ENCODE measurements at regions not wholly inside any gene's neighbourhood (a gene's known extent, or its start where the extent isn't known, plus 50 kb on each side); places are given as distances from the start of the nearest gene placed in this dataset.
"Not testable (repeated sequence)": the region's sequence is repeated elsewhere in the genome, so short reads cannot be mapped to it uniquely, and the experiment has no call there.

DNA sequence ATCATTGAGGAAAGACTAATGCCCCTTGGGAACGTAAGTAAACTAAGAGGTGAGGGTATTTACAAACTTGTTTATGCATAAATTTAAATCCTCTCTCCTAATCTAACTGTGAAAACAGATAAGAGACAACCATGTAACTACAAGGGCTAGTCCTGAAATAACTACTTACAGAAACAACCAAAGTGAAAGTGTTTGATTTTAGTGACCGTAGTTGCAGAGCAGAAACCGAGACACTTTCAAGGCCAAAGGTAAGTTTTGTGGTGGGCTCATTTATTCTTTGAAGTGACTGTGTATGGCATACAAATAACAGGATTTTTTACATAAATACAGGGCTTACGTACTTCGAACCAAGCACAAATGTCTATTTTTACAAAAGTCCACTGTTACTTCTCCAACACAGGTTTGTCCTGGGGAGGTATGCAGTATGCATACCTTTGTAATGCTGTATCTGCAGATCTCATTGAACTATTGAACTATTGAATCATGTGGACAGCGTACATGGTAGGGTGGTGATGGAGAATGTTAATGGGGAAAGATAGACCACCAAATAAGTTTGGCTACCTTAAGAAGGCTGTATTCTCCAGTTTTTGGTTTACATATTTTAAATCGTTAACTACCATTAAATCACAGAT lies 99.6 kb upstream of the RBMS3 start:
- H3K36me3 ChIP-seq (ENCODE audit: control insufficient read depth, low read length), result no peaks in the 10 kb centered on the region
- H3F3A ChIP-seq (ENCODE audit: control insufficient read depth, insufficient read depth), result no peaks in the 10 kb centered on the region
- H3K4me1 ChIP-seq (ENCODE audit: control insufficient read depth, low read length), result no peaks in the 10 kb centered on the region
- H3K4me2 ChIP-seq (ENCODE audit: low read length), result no peak overlapping the region
- H3K9me3 ChIP-seq (ENCODE audit: control insufficient read depth, insufficient read depth, low read length), result no peaks in the 10 kb centered on the region
- H3K9me2 ChIP-seq (replicated peaks; ENCODE audit: control insufficient read depth, low read length), result no peaks in the 10 kb centered on the region
- no peaks in the 10 kb centered on the region for H3K27me3 ChIP-seq (ENCODE audit: control insufficient read depth, low read length)
- H3K79me2 ChIP-seq (ENCODE audit: control insufficient read depth, low read length), result no peaks in the 10 kb centered on the region
- no peak overlapping the region for H3K27ac ChIP-seq (ENCODE audit: low read depth, low read length)
- no peaks in the 10 kb centered on the region for H4K20me1 ChIP-seq (ENCODE audit: control insufficient read depth, insufficient read depth, low read depth, low read length)
- H3K4me3 ChIP-seq (ENCODE audit: low read length), result no peak overlapping the region
- TF ChIP-seq, protein P1, sequence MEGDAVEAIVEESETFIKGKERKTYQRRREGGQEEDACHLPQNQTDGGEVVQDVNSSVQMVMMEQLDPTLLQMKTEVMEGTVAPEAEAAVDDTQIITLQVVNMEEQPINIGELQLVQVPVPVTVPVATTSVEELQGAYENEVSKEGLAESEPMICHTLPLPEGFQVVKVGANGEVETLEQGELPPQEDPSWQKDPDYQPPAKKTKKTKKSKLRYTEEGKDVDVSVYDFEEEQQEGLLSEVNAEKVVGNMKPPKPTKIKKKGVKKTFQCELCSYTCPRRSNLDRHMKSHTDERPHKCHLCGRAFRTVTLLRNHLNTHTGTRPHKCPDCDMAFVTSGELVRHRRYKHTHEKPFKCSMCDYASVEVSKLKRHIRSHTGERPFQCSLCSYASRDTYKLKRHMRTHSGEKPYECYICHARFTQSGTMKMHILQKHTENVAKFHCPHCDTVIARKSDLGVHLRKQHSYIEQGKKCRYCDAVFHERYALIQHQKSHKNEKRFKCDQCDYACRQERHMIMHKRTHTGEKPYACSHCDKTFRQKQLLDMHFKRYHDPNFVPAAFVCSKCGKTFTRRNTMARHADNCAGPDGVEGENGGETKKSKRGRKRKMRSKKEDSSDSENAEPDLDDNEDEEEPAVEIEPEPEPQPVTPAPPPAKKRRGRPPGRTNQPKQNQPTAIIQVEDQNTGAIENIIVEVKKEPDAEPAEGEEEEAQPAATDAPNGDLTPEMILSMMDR (IDR thresholded peaks at IDR 0.05; ENCODE audit: low read depth, low read length, poor library complexity, severe bottlenecking), result no peak
- TF ChIP-seq EZH2phosphoT487 (IDR thresholded peaks at IDR 0.05; ENCODE audit: borderline replicate concordance, low read length), result no peak

DNA sequence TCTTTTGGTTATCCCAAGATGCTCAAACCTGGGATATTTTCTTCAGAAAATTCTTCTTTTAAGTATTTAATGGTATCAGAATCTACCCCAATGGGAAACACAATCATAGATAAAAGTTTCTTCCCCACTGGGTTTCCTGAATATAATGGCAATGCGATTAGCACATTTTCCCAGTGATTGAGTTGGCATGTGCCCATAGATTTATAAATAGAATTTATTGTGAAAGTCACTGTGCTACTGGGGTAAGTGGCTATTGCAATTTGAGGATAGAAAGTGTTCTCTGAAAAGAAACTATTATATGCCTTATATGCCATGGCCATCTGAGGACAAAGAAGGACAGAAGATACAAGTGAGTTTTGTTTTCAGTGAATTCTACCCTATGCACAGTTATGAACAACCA lies 99.0 kb upstream of the RBMS3 start:
- Histone ChIP-seq H3K9me3 (ENCODE audit: control insufficient read depth, insufficient read depth, low read length) (no peaks in the 10 kb centered on the region), H3K4me1 (ENCODE audit: control insufficient read depth, low read length) (no peaks in the 10 kb centered on the region), H3K4me3 (ENCODE audit: low read length) (no peak overlapping the region), H3K36me3 (ENCODE audit: control insufficient read depth, low read length) (no peaks in the 10 kb centered on the region), H3K4me2 (ENCODE audit: low read length) (no peak overlapping the region), H3K9me2 (replicated peaks; ENCODE audit: control insufficient read depth, low read length) (no peaks in the 10 kb centered on the region), H3K79me2 (ENCODE audit: control insufficient read depth, low read length) (no peaks in the 10 kb centered on the region), H3K27ac (ENCODE audit: low read depth, low read length) (no peak overlapping the region), H3K27me3 (ENCODE audit: control insufficient read depth, low read length) (no peaks in the 10 kb centered on the region), H3F3A (ENCODE audit: control insufficient read depth, insufficient read depth) (no peaks in the 10 kb centered on the region), H4K20me1 (ENCODE audit: control insufficient read depth, insufficient read depth, low read depth, low read length) (no peaks in the 10 kb centered on the region)
- TF ChIP-seq EZH2phosphoT487 (IDR thresholded peaks at IDR 0.05; ENCODE audit: borderline replicate concordance, low read length), result no peak
- TF ChIP-seq, protein P1 (IDR thresholded peaks at IDR 0.05; ENCODE audit: low read depth, low read length, poor library complexity, severe bottlenecking), result no peak

DNA sequence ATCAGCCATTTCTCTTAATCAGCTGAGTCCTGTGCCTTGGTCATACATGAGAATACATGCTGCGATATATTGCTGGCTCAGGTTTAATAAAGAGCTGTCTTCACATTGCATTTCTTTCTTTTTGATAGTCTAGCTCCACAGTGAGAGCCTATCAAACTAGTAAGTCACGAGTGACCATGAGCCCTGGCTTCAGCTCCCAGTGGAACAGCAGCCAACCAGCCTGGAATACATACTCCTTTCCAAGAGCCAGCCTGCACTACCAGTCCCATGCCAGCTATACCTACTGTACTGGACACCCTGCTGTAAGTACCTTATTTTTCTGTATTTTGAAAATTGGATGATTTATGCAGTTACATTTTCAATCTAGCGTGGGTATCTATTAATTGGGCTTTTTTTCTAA lies 98.0 kb upstream of the RBMS3 start:
- not testable (repeated sequence) for H3K27me3 ChIP-seq (ENCODE audit: control insufficient read depth, low read length); H4K20me1 ChIP-seq (ENCODE audit: control insufficient read depth, insufficient read depth, low read depth, low read length); H3F3A ChIP-seq (ENCODE audit: control insufficient read depth, insufficient read depth); H3K27ac ChIP-seq (ENCODE audit: low read depth, low read length); H3K4me1 ChIP-seq (ENCODE audit: control insufficient read depth, low read length); H3K79me2 ChIP-seq (ENCODE audit: control insufficient read depth, low read length); H3K4me2 ChIP-seq (ENCODE audit: low read length); H3K9me3 ChIP-seq (ENCODE audit: control insufficient read depth, insufficient read depth, low read length); H3K9me2 ChIP-seq (replicated peaks; ENCODE audit: control insufficient read depth, low read length); H3K36me3 ChIP-seq (ENCODE audit: control insufficient read depth, low read length); H3K4me3 ChIP-seq (ENCODE audit: low read length)

- Histone ChIP-seq H3K27me3 (ENCODE audit: control insufficient read depth, low read length) (no peaks in the 10 kb centered on the region), H3K4me2 (ENCODE audit: low read length) (no peak overlapping the region), H3K4me3 (ENCODE audit: low read length) (no peak overlapping the region), H3K27ac (ENCODE audit: low read depth, low read length) (no peak overlapping the region), H3F3A (ENCODE audit: control insufficient read depth, insufficient read depth) (no peaks in the 10 kb centered on the region), H3K79me2 (ENCODE audit: control insufficient read depth, low read length) (no peaks in the 10 kb centered on the region), H3K4me1 (ENCODE audit: control insufficient read depth, low read length) (no peaks in the 10 kb centered on the region), H3K9me3 (ENCODE audit: control insufficient read depth, insufficient read depth, low read length) (no peaks in the 10 kb centered on the region), H4K20me1 (ENCODE audit: control insufficient read depth, insufficient read depth, low read depth, low read length) (no peaks in the 10 kb centered on the region), H3K36me3 (ENCODE audit: control insufficient read depth, low read length) (no peaks in the 10 kb centered on the region), H3K9me2 (replicated peaks; ENCODE audit: control insufficient read depth, low read length) (no peaks in the 10 kb centered on the region)
- TF ChIP-seq EZH2phosphoT487 (IDR thresholded peaks at IDR 0.05; ENCODE audit: borderline replicate concordance, low read length), result no peak
- TF ChIP-seq, protein P1 (IDR thresholded peaks at IDR 0.05; ENCODE audit: low read depth, low read length, poor library complexity, severe bottlenecking), result no peak
Measured at GRCh38 chr3:29183346-29184087, 97.4 kb upstream of the RBMS3 start.

Data from DOHH2 (cell line).